OCI-LY1 (cell line): ENCODE measurements at regions not wholly inside any gene's neighbourhood (a gene's known extent, or its start where the extent isn't known, plus 50 kb on each side); places are given as distances from the start of the nearest gene placed in this dataset.

ENCODE experiments used
- CTCF ChIP-seq: fragments of 200-600 bp; sonication (generic), shearing (Covaris generic); IDR thresholded peaks from 2 replicates; pipeline ENCODE4 v1.5.1; 2017; ENCODE audit warnings: mild to moderate bottlenecking, antibody characterized with exemption, low read length, moderate library complexity, mixed read lengths
- EZH2 ChIP-seq: fragments of 200-600 bp; sonication (generic), shearing (Covaris generic); IDR thresholded peaks from 2 replicates; pipeline ENCODE4 v1.8.0; 2017; ENCODE audit warnings: borderline replicate concordance, mixed run types, mild to moderate bottlenecking, antibody characterized with exemption, low read length, moderate library complexity, mixed read lengths

DNA sequence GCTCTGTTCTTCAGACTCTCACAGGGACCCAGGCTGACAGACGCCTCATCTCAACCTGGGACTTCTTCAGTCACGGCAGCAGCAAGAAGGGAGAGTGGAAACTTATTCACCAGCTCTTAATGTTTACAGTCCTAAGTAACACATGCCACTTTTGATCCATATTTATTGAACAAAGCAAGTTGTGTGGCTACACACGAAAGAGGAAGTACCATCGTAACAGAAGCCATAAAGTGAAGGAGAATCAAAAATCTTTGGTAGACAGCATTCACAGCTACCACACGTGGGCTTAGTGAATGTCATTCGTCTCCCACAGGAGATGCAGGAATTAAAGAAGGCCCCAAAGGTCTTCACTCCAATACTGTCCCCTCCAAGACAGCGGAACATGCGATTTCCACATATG is 582.6 kb downstream of the CETN3 start:
- TF ChIP-seq CTCF (no peak), EZH2 (no peak)
